Liver (tissue), 8 donors: ENCODE measurements at regions not wholly inside any gene's neighbourhood (a gene's known extent, or its start where the extent isn't known, plus 50 kb on each side); places are given as distances from the start of the nearest gene placed in this dataset.

ENCODE experiments used
- DNase-seq: peaks from one replicate; pipeline ENCODE4 v3.0.0-alpha.2; 2017; ENCODE audit warnings: low spot score
- H3K27ac ChIP-seq, 2 donors: one replicate each; pipeline ENCODE4 v1.7.0; 2013; ENCODE audit warnings: inconsistent platforms in 2 of 2, low read length in 2 of 2, control low read depth in 1 of 2, low read depth in 1 of 2, mild to moderate bottlenecking in 1 of 2
- H3K27me3 ChIP-seq, 4 donors: one replicate each; pipeline versions ENCODE4 v1.6.1 to v1.7.0; 2013; ENCODE audit warnings: low read length in 3 of 4, inconsistent platforms in 1 of 4, mild to moderate bottlenecking in 1 of 4, moderate library complexity in 1 of 4; ENCODE audit not compliant: control insufficient read depth in 4 of 4, insufficient read depth in 4 of 4
- H3K36me3 ChIP-seq, 4 donors: one replicate each; pipeline versions ENCODE4 v1.6.1 to v1.7.0; 2013; ENCODE audit warnings: low read length in 3 of 4, mild to moderate bottlenecking in 3 of 4, low read depth in 1 of 4, moderate library complexity in 1 of 4; ENCODE audit not compliant: control insufficient read depth in 4 of 4, insufficient read depth in 3 of 4
- H3K4me1 ChIP-seq, 4 donors: one replicate each; pipeline versions ENCODE4 v1.6.1 to v1.7.0; 2013; ENCODE audit warnings: low read length in 3 of 4, mild to moderate bottlenecking in 3 of 4, moderate library complexity in 1 of 4; ENCODE audit not compliant: control insufficient read depth in 4 of 4, insufficient read depth in 4 of 4
- H3K4me3 ChIP-seq, 3 donors: one replicate each; pipeline versions ENCODE4 v1.6.1 to v1.7.0; 2013; ENCODE audit warnings: low read length in 3 of 3, control low read depth in 1 of 3, low read depth in 1 of 3, mild to moderate bottlenecking in 1 of 3
- H3K9ac ChIP-seq, 2 donors: one replicate each; pipeline ENCODE4 v1.7.0; 2013; ENCODE audit warnings: low read length in 2 of 2, mild to moderate bottlenecking in 2 of 2, moderate library complexity in 2 of 2, control low read depth in 1 of 2, low read depth in 1 of 2
- H3K9me3 ChIP-seq, 4 donors: one replicate each; pipeline versions ENCODE4 v1.6.1 to v1.7.0; 2013; ENCODE audit warnings: low read length in 3 of 4; ENCODE audit not compliant: control insufficient read depth in 4 of 4
- EGR1 ChIP-seq, 2 donors: IDR thresholded peaks; 2 replicates each; pipeline ENCODE4 v1.6.1; 2016 to 2018; ENCODE audit warnings: antibody characterized with exemption in 2 of 2, low read depth in 2 of 2
- FOXA2 ChIP-seq: IDR thresholded peaks from 2 replicates; pipeline ENCODE4 v1.6.1; 2016; ENCODE audit warnings: antibody characterized with exemption
- GABPA ChIP-seq, 2 donors: IDR thresholded peaks in 1 of 2; conservative IDR thresholded peaks in 1 of 2; 2 replicates each; pipeline ENCODE4 v1.6.1; 2016; ENCODE audit warnings: antibody characterized with exemption in 2 of 2, mild to moderate bottlenecking in 1 of 2, moderate library complexity in 1 of 2
- JUND ChIP-seq, 2 donors: IDR thresholded peaks; 2 replicates each; pipeline ENCODE4 v1.6.1; 2016; ENCODE audit warnings: antibody characterized with exemption in 2 of 2
- NR2F2 ChIP-seq: IDR thresholded peaks from 2 replicates; pipeline ENCODE4 v1.6.1; 2016; ENCODE audit warnings: antibody characterized with exemption
- RXRA ChIP-seq, 2 donors: IDR thresholded peaks; 2 replicates each; pipeline ENCODE4 v1.6.1; 2017 to 2018; ENCODE audit warnings: antibody characterized with exemption in 2 of 2, mild to moderate bottlenecking in 1 of 2
- SP1 ChIP-seq: IDR thresholded peaks from 2 replicates; pipeline ENCODE4 v1.6.1; 2018; ENCODE audit warnings: antibody characterized with exemption, mild to moderate bottlenecking
- TAF1 ChIP-seq: conservative IDR thresholded peaks from 2 replicates; pipeline ENCODE4 v1.6.1; 2016; ENCODE audit warnings: antibody characterized with exemption, mild to moderate bottlenecking
- WGBS: extraction: QIAGEN DNeasy Blood & Tissue Kit; methylation state at CpG from one replicate; pipeline ENCODE4 v1.1.7; 2013; 5-methylcytosine and 5-hydroxymethylcytosine counted together
- TF ChIP-seq, protein P1 (sequence below): IDR thresholded peaks from 2 replicates; pipeline ENCODE4 v1.6.1; 2016; ENCODE audit warnings: antibody characterized with exemption
- TF ChIP-seq, protein P2 (sequence below): IDR thresholded peaks from 2 replicates; pipeline ENCODE4 v1.6.1; 2016; ENCODE audit warnings: antibody characterized with exemption
- TF ChIP-seq, protein P3 (sequence below): fragments of 150-350 bp; IDR thresholded peaks from 2 replicates; pipeline ENCODE4 v1.5.1; 2017; ENCODE audit warnings: improper control_type of control experiment, low read depth, low read length; ENCODE audit not compliant: missing input control
- TF ChIP-seq, protein P4 (sequence below): IDR thresholded peaks from 2 replicates; pipeline ENCODE4 v1.6.1; 2016; ENCODE audit warnings: antibody characterized with exemption
- donor health status: healthy.
- donor health status: healthy.
- donor health status: healthy.
- donor health status: healthy.
- donor health status: healthy.

DNA sequence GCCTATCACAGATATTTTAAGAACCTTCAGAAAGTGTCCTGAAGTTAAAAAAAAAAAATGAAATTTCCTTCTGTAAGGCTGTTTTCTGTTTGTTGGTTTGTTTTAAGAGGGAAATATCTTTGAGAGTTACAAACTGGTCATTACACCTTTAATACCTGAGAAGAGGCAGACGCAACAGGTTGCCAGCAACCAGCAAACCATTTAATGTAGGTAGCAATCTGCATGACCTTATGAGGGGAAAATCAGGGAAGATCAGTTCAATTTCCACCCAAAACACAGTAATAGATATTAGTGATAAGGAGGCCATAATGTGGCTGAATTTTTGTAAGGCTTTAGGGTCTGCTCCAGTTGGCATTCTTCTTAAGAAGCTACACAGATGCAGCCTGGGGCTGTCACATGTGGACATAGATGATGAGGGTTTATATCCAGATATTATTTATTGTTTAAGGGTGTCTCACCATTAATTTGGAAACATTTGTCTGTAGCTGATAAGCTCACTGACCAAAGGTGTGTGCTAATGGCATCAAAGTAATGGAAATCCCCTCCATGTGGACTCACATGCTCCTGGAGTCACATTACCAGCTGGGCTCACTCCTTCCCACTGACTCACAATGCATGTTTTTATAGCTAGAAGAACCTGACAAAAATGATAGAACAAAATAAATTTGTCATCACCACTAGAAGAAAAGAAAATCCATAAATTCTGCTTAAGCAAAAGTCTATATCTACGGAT is 83.5 kb upstream of the DTNA start:
- no peak overlapping the region for H3K4me3 ChIP-seq
- TF ChIP-seq, protein P1, sequence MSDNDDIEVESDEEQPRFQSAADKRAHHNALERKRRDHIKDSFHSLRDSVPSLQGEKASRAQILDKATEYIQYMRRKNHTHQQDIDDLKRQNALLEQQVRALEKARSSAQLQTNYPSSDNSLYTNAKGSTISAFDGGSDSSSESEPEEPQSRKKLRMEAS: no peak
- TF ChIP-seq FOXA2: no peak
- no peak for TF ChIP-seq SP1
- TF ChIP-seq GABPA (IDR thresholded peaks at IDR 0.05 in 1 of 2, conservative IDR thresholded peaks at IDR 0.05 in 1 of 2): no peak
- TF ChIP-seq, protein P2, sequence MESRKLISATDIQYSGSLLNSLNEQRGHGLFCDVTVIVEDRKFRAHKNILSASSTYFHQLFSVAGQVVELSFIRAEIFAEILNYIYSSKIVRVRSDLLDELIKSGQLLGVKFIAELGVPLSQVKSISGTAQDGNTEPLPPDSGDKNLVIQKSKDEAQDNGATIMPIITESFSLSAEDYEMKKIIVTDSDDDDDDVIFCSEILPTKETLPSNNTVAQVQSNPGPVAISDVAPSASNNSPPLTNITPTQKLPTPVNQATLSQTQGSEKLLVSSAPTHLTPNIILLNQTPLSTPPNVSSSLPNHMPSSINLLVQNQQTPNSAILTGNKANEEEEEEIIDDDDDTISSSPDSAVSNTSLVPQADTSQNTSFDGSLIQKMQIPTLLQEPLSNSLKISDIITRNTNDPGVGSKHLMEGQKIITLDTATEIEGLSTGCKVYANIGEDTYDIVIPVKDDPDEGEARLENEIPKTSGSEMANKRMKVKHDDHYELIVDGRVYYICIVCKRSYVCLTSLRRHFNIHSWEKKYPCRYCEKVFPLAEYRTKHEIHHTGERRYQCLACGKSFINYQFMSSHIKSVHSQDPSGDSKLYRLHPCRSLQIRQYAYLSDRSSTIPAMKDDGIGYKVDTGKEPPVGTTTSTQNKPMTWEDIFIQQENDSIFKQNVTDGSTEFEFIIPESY: no peak
- no peak for TF ChIP-seq EGR1 (IDR thresholded peaks at IDR 0.05; ENCODE audit: low read depth in 2 of 2)
- no peak for TF ChIP-seq JUND (IDR thresholded peaks at IDR 0.05)
- TF ChIP-seq, protein P3, sequence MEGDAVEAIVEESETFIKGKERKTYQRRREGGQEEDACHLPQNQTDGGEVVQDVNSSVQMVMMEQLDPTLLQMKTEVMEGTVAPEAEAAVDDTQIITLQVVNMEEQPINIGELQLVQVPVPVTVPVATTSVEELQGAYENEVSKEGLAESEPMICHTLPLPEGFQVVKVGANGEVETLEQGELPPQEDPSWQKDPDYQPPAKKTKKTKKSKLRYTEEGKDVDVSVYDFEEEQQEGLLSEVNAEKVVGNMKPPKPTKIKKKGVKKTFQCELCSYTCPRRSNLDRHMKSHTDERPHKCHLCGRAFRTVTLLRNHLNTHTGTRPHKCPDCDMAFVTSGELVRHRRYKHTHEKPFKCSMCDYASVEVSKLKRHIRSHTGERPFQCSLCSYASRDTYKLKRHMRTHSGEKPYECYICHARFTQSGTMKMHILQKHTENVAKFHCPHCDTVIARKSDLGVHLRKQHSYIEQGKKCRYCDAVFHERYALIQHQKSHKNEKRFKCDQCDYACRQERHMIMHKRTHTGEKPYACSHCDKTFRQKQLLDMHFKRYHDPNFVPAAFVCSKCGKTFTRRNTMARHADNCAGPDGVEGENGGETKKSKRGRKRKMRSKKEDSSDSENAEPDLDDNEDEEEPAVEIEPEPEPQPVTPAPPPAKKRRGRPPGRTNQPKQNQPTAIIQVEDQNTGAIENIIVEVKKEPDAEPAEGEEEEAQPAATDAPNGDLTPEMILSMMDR: no peak
- no peak for TF ChIP-seq RXRA (IDR thresholded peaks at IDR 0.05)
- TF ChIP-seq NR2F2: no peak
- no peak for TF ChIP-seq TAF1
- no peaks in the 10 kb centered on the region for H3K27me3 ChIP-seq
- no peaks in the 10 kb centered on the region for H3K36me3 ChIP-seq
- no peaks in the 10 kb centered on the region for H3K4me1 ChIP-seq
- no peak for DNase-seq
- WGBS: 93% methylated on average over 2 of the region's 2 CpGs
- H3K9me3 ChIP-seq: no peaks in the 10 kb centered on the region
- H3K9ac ChIP-seq: no peak overlapping the region
- H3K27ac ChIP-seq: no peak overlapping the region

DNA sequence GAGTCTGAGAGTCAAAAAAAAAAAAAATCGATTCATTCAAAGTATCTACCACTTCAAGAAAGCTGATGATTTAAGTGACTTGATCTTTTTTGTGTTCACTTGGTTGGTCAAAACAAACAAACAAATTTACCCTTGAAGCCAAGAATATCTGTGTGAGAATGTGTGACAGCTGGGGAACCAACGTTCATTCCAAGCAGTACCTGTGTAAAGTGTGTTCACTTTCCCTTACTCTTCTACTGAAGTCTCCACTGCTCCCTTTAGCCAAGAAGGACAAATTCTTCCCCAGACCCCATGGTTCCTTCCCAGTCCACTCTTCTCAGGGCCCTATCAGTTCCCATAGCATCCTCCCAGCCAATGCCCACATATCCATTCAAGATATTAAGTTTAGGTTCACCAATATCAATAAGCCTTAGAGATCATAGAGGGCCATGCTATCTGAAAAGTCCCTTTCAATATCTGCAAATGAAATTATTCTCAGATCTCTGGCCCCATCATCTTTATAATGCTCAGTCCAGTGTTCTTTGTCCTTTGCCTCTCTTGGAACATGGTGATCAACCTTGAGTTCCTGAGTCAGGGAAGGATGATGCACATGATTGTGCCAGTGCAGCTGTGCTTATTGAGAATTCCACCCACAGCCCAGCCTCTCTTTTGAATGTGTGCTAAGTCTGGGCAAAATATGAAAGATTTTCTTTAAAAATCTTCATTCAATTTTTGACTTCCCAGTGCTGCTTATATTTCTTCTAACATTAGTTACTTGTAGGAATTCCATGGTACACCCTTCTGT is 82.8 kb upstream of the DTNA start:
- peaks cover 0 to 3% (median 0%) of the 10 kb centered on the region in 4 donors for H3K27me3 ChIP-seq
- no peaks in the 10 kb centered on the region for H3K4me1 ChIP-seq
- WGBS: 91% methylated on average over 2 of the region's 2 CpGs
- no peak overlapping the region for H3K4me3 ChIP-seq
- H3K27ac ChIP-seq: no peak overlapping the region
- no peak overlapping the region for H3K9ac ChIP-seq
- no peaks in the 10 kb centered on the region for H3K36me3 ChIP-seq
- TF ChIP-seq, protein P1: no peak
- TF ChIP-seq RXRA (IDR thresholded peaks at IDR 0.05): no peak
- TF ChIP-seq, protein P3: no peak
- no peak for TF ChIP-seq JUND (IDR thresholded peaks at IDR 0.05)
- TF ChIP-seq SP1: no peak
- TF ChIP-seq, protein P4, sequence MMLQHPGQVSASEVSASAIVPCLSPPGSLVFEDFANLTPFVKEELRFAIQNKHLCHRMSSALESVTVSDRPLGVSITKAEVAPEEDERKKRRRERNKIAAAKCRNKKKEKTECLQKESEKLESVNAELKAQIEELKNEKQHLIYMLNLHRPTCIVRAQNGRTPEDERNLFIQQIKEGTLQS: no peak
- TF ChIP-seq, protein P2: no peak
- TF ChIP-seq EGR1 (IDR thresholded peaks at IDR 0.05; ENCODE audit: low read depth in 2 of 2): no peak
- TF ChIP-seq TAF1: no peak
- H3K9me3 ChIP-seq: no peaks in the 10 kb centered on the region
- no peak for DNase-seq
